ENCODE measurements at regions not wholly inside any gene's neighbourhood (a gene's known extent, or its start where the extent isn't known, plus 50 kb on each side); places are given as distances from the start of the nearest gene placed in this dataset.

- no peak for DNase-seq (ENCODE audit: low read depth in 2 of 2)
Observed at GRCh38 chr5:135205632-135206349, 171.8 kb upstream of the PITX1 start.

GRCh38 chr5:135204151-135204600, 170.1 kb upstream of the PITX1 start:
- DNase-seq (ENCODE audit: low read depth in 2 of 2): no peak

- DNase-seq (ENCODE audit: low read depth in 2 of 2): no peak
Observed at GRCh38 chr5:135203593-135204036, 169.6 kb upstream of the PITX1 start.

GRCh38 chr5:135203019-135203418, 169.0 kb upstream of the PITX1 start:
- no peak for DNase-seq (ENCODE audit: low read depth in 2 of 2)

- DNase-seq (ENCODE audit: low read depth in 2 of 2): no peak
Observed at GRCh38 chr5:135199919-135200318, 165.9 kb upstream of the PITX1 start.

GRCh38 chr5:135196483-135196882, 162.5 kb upstream of the PITX1 start:
- DNase-seq (ENCODE audit: low read depth in 2 of 2): no peak

- no peak for DNase-seq (ENCODE audit: low read depth in 2 of 2)
Observed at GRCh38 chr5:135195270-135195608, 161.2 kb upstream of the PITX1 start.

- no peak for DNase-seq (ENCODE audit: low read depth in 2 of 2)
Observed at GRCh38 chr5:135194573-135195269, 160.7 kb upstream of the PITX1 start.

GRCh38 chr5:135194126-135194488, 160.1 kb upstream of the PITX1 start:
- DNase-seq (ENCODE audit: low read depth in 2 of 2): no peak

GRCh38 chr5:135193213-135194125, 159.4 kb upstream of the PITX1 start:
- no peak for DNase-seq (ENCODE audit: low read depth in 2 of 2)

GRCh38 chr5:135192351-135192750, 158.3 kb upstream of the PITX1 start:
- DNase-seq (ENCODE audit: low read depth in 2 of 2): no peak

GRCh38 chr5:135191084-135191826, 157.2 kb upstream of the PITX1 start:
- peak; percentile 21 to 42 for DNase-seq (ENCODE audit: low read depth in 2 of 2)

GRCh38 chr5:135190416-135191083, 156.5 kb upstream of the PITX1 start:
- no peak for DNase-seq (ENCODE audit: low read depth in 2 of 2)

- DNase-seq (ENCODE audit: low read depth in 2 of 2): no peak
Observed at GRCh38 chr5:135189024-135189423, 155.0 kb upstream of the PITX1 start.

GRCh38 chr5:135188233-135188914, 154.3 kb upstream of the PITX1 start:
- DNase-seq (ENCODE audit: low read depth in 2 of 2): no peak

- DNase-seq (ENCODE audit: low read depth in 2 of 2): no peak
Observed at GRCh38 chr5:135186662-135187522, 152.9 kb upstream of the PITX1 start.

GRCh38 chr5:135185481-135186065, 151.5 kb upstream of the PITX1 start:
- DNase-seq (ENCODE audit: low read depth in 2 of 2): no peak

- DNase-seq (ENCODE audit: low read depth in 2 of 2): no peak
Observed at GRCh38 chr5:135184646-135185045, 150.6 kb upstream of the PITX1 start.

GRCh38 chr5:135183464-135183863, 149.4 kb upstream of the PITX1 start:
- DNase-seq (ENCODE audit: low read depth in 2 of 2): no peak
